Right lobe of liver (tissue), 6 donors: ENCODE measurements at regions not wholly inside any gene's neighbourhood (a gene's known extent, or its start where the extent isn't known, plus 50 kb on each side); places are given as distances from the start of the nearest gene placed in this dataset.

Source experiments
- ATAC-seq, 4 donors: fragments of 200-7000 bp; cut with Tn5 transposase; one replicate each; pipeline ENCODE4 v1.9.1; 2020; ENCODE audit warnings: mild to moderate bottlenecking in 4 of 4, moderate library complexity in 4 of 4
- DNase-seq, 3 donors: peaks; one replicate each; pipeline ENCODE4 v3.0.0-alpha.2; 2020
- H3K27ac ChIP-seq, 3 donors: fragments of 200-600 bp; one replicate each; pipeline ENCODE4 v1.8.0; 2022
- H3K27me3 ChIP-seq, 2 donors: fragments of 200-600 bp; one replicate each; pipeline ENCODE4 v1.8.0; 2022
- H3K36me3 ChIP-seq, 4 donors: fragments of 200-600 bp; sonication (generic) in 1 of 4; one replicate each; pipeline versions ENCODE4 v1.5.1 to v1.8.0; 2017 to 2022; ENCODE audit warnings: control low read depth in 1 of 4
- H3K4me1 ChIP-seq, 4 donors: fragments of 200-600 bp; sonication (generic) in 1 of 4; one replicate each; pipeline versions ENCODE4 v1.5.1 to v1.8.0; 2017 to 2022; ENCODE audit warnings: control low read depth in 1 of 4
- H3K4me3 ChIP-seq, 3 donors: fragments of 200-600 bp; one replicate each; pipeline ENCODE4 v1.8.0; 2022
- H3K9me3 ChIP-seq, 4 donors: fragments of 200-600 bp; sonication (generic) in 1 of 4; one replicate each; pipeline versions ENCODE4 v1.5.1 to v1.8.0; 2017 to 2022; ENCODE audit warnings: control low read depth in 1 of 4
- CTCF ChIP-seq, 4 donors: fragments of 200-600 bp in 3 of 4; fragments of 450-650 bp in 1 of 4; IDR thresholded peaks; one replicate each; pipeline versions ENCODE4 v1.5.1 to v1.8.0; 2016 to 2022; ENCODE audit warnings: antibody characterized with exemption in 4 of 4, mild to moderate bottlenecking in 2 of 4
- POLR2A ChIP-seq: fragments of 450-650 bp; IDR thresholded peaks from one replicate; pipeline ENCODE4 v1.6.1; 2017; ENCODE audit warnings: antibody characterized with exemption, mild to moderate bottlenecking
- WGBS: methylation state at CpG from one replicate; pipeline ENCODE4 v1.1.6; 2018; ENCODE audit warnings: low coverage, low lambda C conversion rate; ENCODE audit not compliant: insufficient coverage; ENCODE audit errors: missing lambda C conversion rate; 5-methylcytosine and 5-hydroxymethylcytosine counted together
- intact Hi-C, 2 donors: fragments of 100-400 bp; cut with DNase I; formaldehyde crosslinking; loops; one replicate each; pipeline versions ENCODE4 v1.11.2 to v1.14.1; 2022
- donor health status: DM: no; HTN: yes; CAD: no.
- donor health status: DM: no; HTN: no; CAD: no.
- donor health status: DM: no; HTN: no; CAD: no.
- donor health status: DM: no; HTN: yes; CAD: no.
- donor health status: DM: no; HTN: yes; CAD: no.

- Histone ChIP-seq H3K27ac (peak overlapping the region; percentile 52 to 92 (median 83)), H3K4me3 (no peak overlapping the region), H3K27me3 (no peaks in the 10 kb centered on the region), H3K4me1 (peaks cover 0 to 56% (median 14%) of the 10 kb centered on the region in 4 donors), H3K36me3 (no peaks in the 10 kb centered on the region), H3K9me3 (no peaks in the 10 kb centered on the region)
- intact Hi-C loops, result no loop called here
- no peak for TF ChIP-seq POLR2A
- no peak for TF ChIP-seq CTCF (IDR thresholded peaks at IDR 0.05)
- 83% methylated on average over 1 of the region's 1 CpG for WGBS
- DNase-seq (no peak), ATAC-seq (no peak)
Measured at GRCh38 chr9:82560036-82560435, 502.9 kb downstream of the RASEF start.

- ATAC-seq, result peak; percentile 81 to 91 (median 87)
- no peaks in the 10 kb centered on the region for H3K27me3 ChIP-seq
- H3K36me3 ChIP-seq, result no peaks in the 10 kb centered on the region
- no peaks in the 10 kb centered on the region for H3K9me3 ChIP-seq
- peak overlapping the region; percentile 52 to 92 (median 83) for H3K27ac ChIP-seq
- peak; percentile 29 to 84 (median 78) for DNase-seq
- intact Hi-C loops, result no loop called here
- H3K4me3 ChIP-seq, result no peak overlapping the region
- peaks cover 0 to 56% (median 14%) of the 10 kb centered on the region in 4 donors for H3K4me1 ChIP-seq
- no peak for TF ChIP-seq POLR2A
- peak in 2 of 4 donors; percentile 15 to 16 for TF ChIP-seq CTCF (IDR thresholded peaks at IDR 0.05)
- WGBS, result 34% methylated on average over 6 of the region's 9 CpGs
Measured at GRCh38 chr9:82560457-82560904, 502.5 kb downstream of the RASEF start.

GRCh38 chr9:82563094-82563493 is 499.8 kb downstream of the RASEF start:
- H3K4me3 ChIP-seq, result no peak overlapping the region
- ATAC-seq (no peak), DNase-seq (no peak)
- no peaks in the 10 kb centered on the region for H3K36me3 ChIP-seq
- peaks cover 0 to 36% (median 12%) of the 10 kb centered on the region in 4 donors for H3K4me1 ChIP-seq
- intact Hi-C loops, result no loop called here
- no peak for TF ChIP-seq POLR2A
- no peak for TF ChIP-seq CTCF (IDR thresholded peaks at IDR 0.05)
- H3K27ac ChIP-seq, result no peak overlapping the region
- no peaks in the 10 kb centered on the region for H3K9me3 ChIP-seq
- WGBS, result 72% methylated on average over 2 of the region's 2 CpGs
- no peaks in the 10 kb centered on the region for H3K27me3 ChIP-seq

GRCh38 chr9:82563841-82564240 is 499.1 kb downstream of the RASEF start:
- Histone ChIP-seq H3K27me3 (no peaks in the 10 kb centered on the region), H3K27ac (no peak overlapping the region), H3K9me3 (no peaks in the 10 kb centered on the region), H3K4me1 (peaks cover 0 to 29% (median 8%) of the 10 kb centered on the region in 4 donors), H3K4me3 (no peak overlapping the region), H3K36me3 (no peaks in the 10 kb centered on the region)
- TF ChIP-seq CTCF (IDR thresholded peaks at IDR 0.05) (no peak), POLR2A (no peak)
- 90% methylated on average over 2 of the region's 2 CpGs for WGBS
- ATAC-seq (no peak), DNase-seq (no peak)
- intact Hi-C loops, result no loop called here
